HG02763 (cell line): ENCODE measurements at regions not wholly inside any gene's neighbourhood (a gene's known extent, or its start where the extent isn't known, plus 50 kb on each side); places are given as distances from the start of the nearest gene placed in this dataset.

Experiments used
- ATAC-seq: cut with Tn5 transposase; IDR thresholded peaks from one replicate; pipeline ENCODE4 v1.9.1; 2021; ENCODE audit warnings: mild to moderate bottlenecking, moderate library complexity; ENCODE audit not compliant: unreplicated experiment

DNA sequence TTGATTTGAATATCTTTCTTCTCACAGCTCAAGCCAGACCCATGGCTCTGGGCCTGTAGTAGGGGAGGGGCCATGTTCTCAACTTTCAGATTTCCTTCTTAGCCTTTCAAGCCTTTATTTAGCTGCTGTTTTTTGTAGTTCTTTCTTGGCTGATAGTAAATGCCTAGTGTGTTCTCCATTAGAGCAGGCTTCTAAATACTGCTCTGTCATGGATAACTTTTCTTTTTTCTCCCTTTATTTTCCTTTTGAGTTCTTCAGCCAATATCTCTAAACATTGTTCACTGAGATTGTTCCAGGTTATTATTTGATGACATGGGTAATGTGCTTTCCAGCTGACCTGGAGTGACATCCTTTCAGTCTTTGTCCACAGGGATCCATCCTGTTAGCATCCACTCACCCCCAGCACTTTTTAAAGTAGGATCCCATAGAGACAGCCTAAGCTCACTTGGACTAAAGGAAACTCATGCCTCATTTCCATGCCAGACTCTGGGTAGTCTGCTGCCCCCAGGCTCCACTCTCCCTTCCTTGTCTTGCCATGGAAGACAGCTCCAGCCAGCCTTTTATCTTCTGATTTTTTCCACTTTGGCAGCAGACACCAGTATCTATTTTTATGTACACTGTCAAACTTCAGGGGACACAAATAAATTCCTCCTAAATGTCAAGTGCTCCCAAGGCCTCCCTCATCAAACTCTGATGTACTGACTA lies 645.6 kb downstream of the RNF144B start:
- ATAC-seq = no peak

DNA sequence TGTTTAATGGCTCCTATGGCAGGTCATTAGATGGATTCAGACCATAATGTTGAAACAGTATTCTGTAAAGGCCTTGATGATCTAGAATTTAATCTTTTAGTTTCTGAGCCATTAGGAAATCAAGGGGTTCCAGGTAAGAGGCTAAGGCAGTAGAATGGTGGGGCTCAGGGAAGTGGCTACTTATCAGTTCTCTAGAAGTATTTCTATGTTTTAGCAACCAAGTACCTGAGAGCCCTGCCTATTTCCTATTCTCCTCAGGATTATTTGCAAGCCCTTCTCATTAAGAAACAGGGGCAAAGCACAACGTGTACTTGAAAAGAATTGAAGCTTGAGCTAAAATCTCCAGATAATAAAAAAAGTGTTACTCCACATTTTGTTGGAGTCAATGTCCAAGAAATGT lies 646.5 kb downstream of the RNF144B start:
- ATAC-seq = no peak

DNA sequence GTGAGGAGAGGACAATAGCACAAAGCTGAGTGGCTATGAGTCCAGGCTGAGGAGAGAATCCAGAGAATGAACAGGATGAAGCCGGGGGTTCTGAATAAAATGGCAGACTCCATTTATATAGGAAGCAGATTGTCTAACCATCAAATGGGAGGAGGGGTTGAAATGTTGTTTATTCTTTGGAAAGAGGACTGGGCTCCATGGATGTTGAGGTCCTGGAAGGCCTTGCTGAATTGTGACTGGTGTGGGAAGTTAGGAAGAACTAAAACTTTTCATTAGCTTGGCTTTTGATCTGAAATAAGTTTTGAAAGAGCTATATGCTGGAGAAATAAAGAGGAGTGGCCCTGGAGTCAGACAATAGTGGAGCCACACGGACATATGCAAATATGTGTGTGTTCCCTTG lies 647.8 kb downstream of the RNF144B start:
- ATAC-seq = no peak

DNA sequence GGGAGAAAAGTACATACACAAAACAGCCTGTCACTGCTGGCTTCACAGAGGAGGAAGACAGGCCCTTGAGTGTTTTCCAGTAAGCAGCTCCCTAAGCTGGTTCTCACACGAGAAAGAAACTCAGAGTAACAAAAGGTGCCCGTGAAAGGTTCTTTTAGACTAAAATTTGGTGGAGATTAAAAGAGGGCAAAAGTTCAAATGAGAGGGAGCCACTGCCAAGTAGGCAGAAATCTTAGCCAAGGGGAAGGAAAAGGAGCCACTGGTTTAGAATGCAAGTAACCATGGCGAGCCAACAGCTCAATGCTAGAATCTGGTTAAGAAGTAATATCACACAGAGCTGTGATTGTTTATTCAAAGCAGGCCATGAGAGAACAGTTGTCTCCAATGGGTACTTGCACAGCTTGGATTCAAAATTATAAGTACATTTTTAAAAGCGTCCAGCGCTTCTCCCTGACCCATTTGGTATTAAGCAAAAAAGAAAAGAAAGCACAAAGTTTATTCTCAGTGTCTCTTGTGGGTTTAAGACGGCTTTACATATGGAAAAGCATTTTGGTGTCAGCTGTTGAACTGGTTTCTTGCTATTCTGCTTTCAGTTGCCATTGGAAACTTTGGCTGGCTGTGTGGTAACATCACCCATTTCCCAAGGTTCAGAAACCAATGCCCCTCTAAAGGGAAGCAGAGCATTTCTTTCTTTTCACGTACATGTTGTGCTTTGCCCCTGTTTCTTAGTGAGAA lies 648.5 kb downstream of the RNF144B start:
- ATAC-seq = no peak

DNA sequence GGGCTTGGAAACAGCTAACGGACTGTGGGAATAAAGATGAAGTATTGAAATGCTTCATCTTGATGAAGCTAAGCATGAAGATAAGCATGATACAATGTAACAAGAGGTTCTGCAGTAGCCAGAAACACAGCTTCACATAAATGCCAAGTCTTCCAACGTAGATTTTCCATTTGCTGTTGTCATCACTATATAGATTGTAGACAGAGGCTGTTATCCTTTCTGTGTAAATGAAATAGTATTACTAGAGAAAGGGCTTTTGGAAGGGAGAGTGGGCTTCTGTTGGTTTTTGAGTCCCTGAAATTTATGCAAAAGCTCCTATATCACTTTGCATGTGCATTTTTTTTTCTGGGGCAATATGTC lies 649.0 kb downstream of the RNF144B start:
- ATAC-seq = no peak

DNA sequence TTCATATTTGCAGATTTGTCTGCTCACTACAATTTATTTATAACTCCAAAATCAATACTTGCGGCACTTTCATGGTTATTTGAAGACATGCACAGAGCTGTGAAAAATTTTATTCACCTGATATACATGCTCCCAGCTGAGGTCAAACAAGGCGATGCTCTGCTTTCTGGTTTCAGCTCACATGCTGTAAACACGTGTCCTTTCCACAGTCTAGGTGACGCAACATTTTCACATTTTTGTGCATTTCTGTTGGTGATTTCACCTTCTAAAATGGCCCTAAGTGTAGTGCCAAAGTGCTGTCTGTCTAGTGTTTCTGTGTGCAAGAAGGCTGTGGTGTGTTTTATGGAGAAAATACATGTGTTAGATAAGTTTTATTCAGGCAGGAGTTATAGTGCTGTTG lies 650.5 kb downstream of the RNF144B start:
- no peak for ATAC-seq

DNA sequence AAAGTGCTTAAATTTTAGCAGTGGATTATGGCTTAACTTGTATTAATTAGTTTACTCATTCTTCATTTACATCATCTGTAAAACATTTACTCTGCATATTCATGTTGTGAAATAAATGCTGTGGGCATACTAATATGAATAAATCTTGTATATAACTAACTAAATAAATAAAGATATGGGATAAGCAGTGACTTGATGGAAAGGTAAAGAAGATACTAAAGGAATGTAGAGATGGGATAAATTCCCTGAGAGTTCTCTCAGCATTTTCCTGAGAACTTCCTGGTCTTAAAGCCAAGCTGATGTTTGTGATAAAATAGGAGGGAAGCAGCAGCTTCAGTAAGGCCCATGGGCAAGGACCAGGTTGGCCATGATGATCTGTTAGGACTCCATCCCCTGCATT lies 652.1 kb downstream of the RNF144B start:
- ATAC-seq = no peak

DNA sequence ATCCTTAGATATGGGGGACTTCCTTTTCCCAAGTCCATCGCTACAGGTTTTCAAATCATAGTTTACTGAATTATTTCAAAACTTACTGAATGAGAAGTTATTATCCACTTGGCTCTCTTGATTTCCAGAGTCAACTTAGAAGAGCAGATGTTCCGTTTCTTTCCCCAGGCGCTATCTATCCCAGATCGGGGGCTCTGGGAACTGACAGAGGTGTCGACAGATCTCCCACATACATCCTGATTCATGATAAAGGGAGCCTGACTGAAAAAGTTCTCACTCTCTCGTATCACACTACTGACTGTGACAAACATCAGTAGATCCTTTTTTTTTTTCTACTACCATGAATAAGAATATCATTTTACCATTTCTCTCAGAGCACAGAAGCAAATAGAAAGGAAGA lies 654.8 kb downstream of the RNF144B start:
- ATAC-seq = no peak

DNA sequence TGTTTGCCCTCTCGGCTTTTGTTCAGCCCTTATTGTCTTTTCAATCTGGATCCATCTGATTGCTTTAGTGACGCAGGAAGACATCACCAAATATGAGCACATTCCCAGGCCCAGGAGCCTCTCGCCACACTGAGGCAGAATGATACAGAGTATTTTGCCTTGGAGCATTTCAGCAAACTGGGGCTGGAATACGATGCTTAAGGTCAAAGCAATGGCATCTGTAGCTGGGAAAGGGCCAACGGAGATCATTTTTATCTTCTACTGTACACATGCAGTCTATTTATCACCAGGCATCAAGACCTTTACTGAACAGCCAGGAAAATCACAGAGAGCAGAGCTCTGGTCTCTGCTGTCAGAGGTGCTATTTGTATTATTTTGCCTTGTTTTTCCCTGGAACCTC lies 655.3 kb downstream of the RNF144B start:
- no peak for ATAC-seq

DNA sequence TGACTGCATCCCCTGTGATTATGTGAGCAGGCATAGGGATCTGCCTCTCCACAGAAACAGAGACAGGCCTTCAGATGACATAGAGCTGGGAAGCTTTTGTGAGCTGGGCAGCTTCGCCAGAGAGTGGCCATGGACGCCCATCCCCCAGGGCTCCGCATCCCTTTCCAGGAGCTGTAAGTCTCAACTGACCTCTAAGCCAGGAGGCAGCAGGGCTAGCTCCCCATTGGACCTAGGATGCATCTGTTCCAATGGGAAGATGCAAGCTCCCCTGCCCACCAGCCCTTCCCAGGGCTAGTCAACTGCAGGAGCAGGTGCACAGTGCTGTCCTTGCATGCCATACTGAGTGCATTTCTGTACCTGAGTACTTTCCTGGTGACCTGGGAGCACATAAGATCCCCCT lies 663.6 kb downstream of the RNF144B start:
- no peak for ATAC-seq

DNA sequence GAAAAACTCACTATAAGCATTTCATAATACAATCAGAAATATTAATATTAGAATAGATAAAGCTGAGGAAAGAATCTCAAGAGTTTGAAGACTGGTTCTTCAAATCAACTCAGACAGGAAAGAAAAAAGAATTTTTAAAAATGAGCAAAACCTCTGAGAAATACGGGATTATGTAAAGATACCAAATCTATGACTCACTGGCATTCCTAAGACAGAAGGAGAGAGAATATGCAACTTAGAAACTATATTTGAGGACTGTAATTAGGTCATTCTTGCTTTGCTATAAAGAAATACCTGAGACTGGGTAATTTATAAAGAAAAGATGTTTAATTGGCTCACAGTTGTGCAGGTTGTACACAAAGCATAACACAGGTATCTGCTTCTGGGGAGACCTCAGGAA lies 665.1 kb downstream of the RNF144B start:
- ATAC-seq = no peak

DNA sequence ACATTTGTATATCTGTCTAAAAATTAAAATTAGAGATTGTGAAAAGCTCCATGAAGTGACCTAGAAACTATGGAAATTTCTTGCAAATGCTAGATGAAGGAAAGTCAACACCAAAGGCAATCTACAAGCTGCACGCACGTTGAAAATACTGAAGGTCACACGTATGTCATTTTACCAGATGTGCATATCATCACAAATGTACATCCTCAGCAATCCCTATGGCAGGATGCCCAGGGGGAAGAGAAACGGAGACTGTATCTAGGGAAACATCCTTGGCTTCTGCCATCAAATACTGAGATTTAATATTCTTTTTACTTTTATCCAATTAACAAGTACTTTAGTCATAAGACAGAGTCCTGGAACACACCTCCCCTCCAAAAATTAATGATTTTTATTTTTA lies 672.0 kb downstream of the RNF144B start:
- no peak for ATAC-seq

DNA sequence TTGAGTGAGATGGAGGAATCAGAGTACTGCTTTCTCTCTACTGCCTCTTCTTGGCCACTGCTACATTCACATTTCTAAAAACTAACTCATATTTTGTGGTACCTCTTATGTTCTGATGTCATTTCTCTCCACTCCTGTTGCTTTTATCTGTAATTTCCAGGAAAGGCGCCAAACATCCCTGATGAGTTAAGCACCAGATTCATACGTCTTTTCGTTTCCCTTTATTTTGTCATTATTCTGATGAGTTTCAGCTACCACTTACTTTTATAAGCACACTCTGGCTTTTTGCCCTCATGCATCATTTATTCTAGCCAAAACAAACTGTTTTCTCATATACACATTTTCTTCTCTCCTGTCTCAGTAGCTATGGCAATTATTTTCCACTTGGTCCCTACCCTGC lies 680.0 kb downstream of the RNF144B start:
- no peak for ATAC-seq

DNA sequence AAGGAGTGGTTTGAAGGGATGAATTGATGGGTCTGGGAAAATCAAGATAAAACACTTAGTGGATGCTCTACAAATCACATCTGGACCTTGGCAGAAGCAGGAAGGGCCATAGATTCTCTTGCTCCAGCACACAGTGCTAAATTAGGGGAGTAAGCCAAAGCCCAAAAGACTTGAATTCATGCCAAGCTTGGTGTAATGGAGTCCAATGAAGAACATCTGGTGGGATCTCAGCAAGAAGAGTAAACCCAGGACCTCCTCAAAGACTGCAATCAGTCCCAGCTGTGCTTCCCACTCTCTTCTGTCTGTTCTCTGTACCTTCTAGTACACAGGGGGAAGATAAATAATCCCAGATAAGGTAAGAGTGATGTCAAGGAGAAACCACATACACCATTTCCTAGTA lies 683.4 kb downstream of the RNF144B start:
- no peak for ATAC-seq

DNA sequence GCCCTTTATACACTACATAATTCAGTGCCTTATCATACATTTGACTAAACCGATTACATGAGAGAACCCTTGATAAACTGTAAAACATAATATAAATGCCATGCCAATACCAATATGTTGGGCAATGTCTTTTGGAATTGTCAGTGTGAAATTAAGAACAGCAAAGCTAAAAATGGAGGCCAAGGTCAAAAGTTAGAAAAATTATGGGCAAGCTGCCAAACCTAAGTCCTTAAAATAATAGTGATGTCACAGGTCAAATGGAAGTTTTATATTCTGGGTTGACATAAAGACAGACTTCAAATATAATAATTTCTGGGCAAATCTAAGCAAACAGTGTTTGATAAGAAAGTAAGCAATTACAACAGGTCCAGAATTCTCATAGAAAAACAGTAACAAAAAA lies 696.7 kb downstream of the RNF144B start:
- ATAC-seq = no peak

DNA sequence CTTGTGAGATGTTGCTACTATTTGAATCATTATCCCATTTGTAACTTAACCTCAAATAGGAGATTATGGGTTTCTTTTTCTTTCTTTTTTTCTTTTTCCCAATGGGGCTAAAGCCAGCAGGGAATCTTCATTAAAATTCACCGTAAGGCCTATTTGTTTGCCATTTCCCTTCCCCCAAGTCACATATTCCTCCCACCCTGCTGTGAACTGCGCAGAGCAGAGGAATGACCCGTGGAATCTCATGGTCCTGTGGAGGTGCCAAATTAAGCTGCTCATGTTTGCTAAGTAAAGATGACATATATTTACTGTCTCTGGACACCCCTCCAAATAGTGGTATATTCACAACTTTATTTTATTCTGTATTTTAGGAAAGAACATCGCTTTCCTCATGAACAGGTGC lies 699.3 kb downstream of the RNF144B start:
- ATAC-seq = no peak

DNA sequence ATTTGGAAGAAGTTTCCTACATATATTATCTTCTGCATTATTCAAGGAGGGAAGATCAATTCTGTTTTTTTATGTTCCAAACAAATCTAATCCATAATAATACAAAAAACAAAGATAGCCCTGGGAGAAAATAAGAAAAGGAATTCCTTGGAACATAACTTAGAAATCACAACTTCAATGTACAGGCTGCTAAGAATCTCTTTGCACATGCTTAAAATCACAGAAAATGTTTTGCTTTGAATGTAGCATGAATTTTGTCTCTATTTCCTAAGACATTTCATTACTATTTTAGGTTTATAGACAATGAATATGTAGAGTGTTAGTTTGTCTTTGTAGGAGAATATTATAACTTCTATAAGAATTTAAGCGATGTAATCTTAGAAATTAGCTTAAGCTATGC lies 700.1 kb downstream of the RNF144B start:
- no peak for ATAC-seq

DNA sequence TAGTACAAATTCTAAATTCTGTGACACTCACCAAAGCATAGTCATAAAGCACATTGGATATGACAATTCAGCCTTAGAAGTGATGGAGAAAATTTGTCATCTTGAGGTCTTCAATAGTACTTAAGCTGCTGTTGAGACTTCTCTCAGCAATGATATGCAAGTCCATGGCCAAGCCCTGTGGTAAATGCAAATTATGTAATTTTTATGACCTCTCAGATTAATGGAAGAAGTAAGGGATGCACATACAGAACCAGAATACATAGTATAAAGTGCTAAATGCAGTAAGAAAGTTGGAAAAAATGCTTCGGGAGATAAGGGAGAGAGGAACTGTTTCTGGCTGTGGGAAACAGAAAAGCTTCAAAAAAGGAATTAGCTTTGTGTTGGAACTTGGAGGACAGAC lies 700.7 kb downstream of the RNF144B start:
- no peak for ATAC-seq

DNA sequence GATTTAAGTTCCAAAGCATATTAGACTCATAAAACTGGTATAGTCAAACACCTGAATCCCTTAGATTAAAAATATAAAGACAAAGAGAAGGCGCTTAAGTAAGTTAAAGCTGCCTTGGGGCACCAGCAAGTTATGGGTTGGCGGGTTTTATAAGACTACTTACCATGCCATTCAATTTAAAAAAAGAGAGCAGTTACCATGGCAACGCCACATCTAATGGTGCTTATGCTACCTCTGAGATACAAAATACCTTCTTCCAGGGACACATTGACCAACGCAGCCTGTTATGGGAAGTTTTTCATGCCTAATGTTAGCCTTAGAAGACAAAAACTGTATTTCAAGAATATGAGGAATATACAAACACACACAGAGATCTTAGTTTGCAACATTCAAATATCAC lies 713.6 kb downstream of the RNF144B start:
- no peak for ATAC-seq

DNA sequence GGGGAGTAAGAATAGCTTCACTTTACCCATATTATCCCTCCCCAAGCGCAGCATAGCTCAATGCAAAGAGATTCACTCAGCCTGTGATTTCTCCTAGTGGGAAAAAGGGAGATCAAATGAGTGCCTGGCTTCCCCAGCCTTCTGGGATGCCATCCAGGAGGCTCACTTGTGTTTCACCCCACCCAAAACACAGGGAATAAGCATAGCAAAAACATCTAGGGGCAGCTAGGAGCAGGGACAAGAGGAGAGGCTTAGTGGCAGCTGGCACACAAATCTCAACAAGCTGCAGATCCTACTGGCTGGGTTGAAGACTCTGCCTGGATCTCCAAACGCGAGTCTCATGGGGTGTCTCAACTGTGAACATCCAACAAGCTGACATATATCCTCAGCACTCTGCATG lies 715.8 kb downstream of the RNF144B start:
- no peak for ATAC-seq

DNA sequence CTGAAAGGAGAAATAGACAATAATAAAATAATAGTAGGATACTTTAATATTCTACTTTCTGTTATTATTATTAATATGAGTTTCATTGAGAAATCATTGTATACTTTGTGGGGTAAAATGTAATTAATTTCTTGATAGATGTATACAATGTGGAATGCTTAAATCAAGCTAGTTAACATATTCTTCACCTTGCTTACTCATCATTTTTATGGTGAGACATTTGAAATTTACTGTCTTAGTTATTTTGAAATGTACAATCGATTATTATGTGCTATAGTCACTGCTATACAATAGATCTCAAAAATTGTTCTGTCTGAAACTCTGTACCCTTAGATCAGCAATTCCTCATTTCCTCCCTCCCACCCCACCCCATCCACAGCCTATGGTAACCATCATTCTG lies 720.3 kb downstream of the RNF144B start:
- ATAC-seq = no peak

DNA sequence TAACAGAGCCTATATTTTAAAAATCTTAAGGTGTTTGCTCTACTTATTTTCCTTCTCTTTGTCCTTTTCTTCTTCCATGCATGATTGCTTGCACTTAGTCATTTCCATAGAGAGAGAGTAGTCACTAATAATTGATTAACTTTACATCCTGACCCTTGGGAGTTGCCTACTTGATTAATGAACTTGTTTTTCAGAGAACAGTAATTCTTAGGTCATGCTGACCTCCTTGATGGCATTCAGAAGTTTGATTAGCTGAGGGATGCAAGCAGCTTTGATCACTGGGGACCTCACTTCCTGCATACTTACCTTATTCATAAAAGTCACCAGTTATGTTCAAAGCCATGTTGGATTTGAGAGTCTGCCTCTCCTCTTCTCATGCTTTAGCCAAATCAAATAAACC lies 715.6 kb upstream of the ID4 start:
- no peak for ATAC-seq

DNA sequence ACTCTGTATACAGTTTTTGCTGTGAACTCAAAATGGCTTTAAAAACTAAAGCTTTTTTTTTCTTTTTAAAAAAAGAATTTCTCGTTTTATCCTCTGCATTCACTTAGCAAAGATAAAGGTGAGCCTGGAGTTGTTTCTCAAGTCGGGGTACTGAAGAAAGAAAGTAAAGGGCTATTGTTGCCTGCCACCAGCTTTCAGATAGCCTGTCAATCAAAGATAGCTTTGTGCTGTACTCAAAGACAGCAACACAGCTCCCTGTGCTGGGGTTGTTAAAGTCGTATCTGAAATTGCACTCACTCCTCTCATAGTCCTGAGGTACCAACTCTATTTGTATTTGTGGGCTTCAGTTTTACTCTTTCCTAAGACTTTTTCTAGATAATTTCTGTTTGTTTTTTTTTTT lies 710.1 kb upstream of the ID4 start:
- no peak for ATAC-seq
